GM18507 (cell line): ENCODE measurements at regions not wholly inside any gene's neighbourhood (a gene's known extent, or its start where the extent isn't known, plus 50 kb on each side); places are given as distances from the start of the nearest gene placed in this dataset.

ENCODE experiments used
- DNase-seq: peaks from one replicate; pipeline ENCODE4 v3.0.0; 2011; ENCODE audit warnings: low read depth; ENCODE audit not compliant: insufficient read length; ENCODE audit errors: extremely low spot score
- FAIRE-seq: peaks from 2 replicates; lab custom pipeline; 2011; peaks lifted over from hg19 to GRCh38; lab: Jason Lieb, UNC

DNA sequence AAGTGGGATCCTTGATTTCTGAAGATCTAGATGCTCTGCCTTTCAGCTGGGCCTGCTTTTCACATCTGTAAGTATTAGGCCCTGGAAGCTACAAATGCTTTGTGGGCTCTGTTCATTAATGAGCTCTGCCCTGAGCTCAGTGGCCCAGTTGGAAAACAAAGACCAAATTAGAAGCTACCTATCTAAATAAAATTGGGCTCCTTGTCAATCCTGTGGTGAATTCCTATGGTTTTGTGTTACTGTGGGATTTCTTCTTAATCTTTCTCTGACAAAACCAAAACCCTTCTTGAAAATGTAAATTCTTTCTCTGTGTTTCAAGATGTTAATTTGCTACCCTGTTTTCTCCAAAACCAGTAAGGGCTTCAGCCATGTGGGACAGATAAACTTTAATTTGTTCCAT, 219.0 kb upstream of the HS6ST1 start:
- FAIRE-seq (no peak), DNase-seq (no peak)

- FAIRE-seq = no peak
- no peak for DNase-seq
Measured at GRCh38 chr2:128538396-128538795, 219.7 kb upstream of the HS6ST1 start.

- DNase-seq = no peak
- FAIRE-seq = no peak
Measured at GRCh38 chr2:128540670-128541069, 222.0 kb upstream of the HS6ST1 start.

DNA sequence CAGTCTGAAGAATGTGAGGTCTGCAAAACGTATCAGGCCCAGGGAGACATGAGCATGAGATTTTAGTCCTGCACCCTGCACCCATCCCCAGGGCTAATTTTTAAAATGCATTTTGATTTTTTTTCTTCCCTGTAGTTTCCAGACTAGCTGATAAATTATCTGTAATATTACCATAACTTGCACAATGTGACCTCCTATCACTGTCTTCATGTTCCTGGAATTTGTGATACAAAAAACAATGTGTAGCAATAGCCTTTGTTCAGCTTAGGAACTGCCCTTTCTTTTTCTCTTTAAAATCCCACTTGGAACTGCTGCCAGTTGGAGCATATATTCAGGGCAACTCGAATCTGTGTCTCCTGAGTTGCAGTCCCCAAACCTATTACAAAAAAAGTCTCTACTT, 222.8 kb upstream of the HS6ST1 start:
- FAIRE-seq (no peak), DNase-seq (no peak)

GRCh38 chr2:128543036-128543435, 224.4 kb upstream of the HS6ST1 start:
- FAIRE-seq = no peak

GRCh38 chr2:128543646-128544045, 225.0 kb upstream of the HS6ST1 start:
- DNase-seq (no peak), FAIRE-seq (no peak)

More at GRCh38 chr2:128543036-128543435, 224.4 kb upstream of the HS6ST1 start:
- DNase-seq = no peak

GRCh38 chr2:128544321-128545037, 225.8 kb upstream of the HS6ST1 start:
- FAIRE-seq (no peak), DNase-seq (no peak)

DNA sequence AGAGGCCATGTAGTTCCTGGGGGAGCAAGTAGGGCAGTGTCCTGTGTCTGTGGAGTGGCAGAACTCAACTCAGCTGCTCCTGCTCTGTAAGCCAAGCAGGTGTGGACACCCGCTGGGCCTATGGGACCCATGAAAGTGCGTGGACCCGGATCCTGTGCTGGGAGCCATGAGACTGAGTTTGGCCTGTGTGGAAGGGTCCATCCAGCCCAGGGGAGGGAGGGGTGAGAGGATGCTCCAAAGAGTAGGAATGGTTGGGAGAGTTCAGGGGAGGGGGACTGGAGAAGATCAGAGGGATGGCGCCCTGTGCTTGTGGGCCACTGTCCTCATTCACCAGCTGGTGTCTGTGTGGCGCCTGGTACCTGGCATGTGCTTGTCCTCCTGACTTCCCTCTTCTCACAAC, 226.4 kb upstream of the HS6ST1 start:
- no peak for FAIRE-seq
- no peak for DNase-seq

DNA sequence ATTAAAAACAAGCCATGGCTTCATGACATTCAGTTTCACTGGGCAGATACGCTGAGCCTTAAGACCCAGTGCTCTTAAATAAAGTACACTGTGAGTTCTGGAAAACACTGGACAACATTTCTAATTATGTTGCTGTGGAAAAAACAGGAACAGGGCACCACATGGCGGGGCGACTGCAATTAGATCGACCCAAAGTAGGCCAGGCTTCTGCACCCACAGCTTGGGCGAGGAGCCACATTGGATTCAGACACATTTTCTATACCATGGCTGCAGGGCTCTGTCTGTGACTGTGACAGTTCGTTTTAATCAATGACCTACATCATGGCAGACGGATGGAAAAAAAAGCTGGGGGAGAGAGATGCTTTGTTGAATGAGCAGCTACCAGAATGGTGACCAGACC, 227.2 kb upstream of the HS6ST1 start:
- DNase-seq (no peak), FAIRE-seq (no peak)

GRCh38 chr2:128547667-128548066, 229.0 kb upstream of the HS6ST1 start:
- no peak for DNase-seq
- FAIRE-seq = no peak

DNA sequence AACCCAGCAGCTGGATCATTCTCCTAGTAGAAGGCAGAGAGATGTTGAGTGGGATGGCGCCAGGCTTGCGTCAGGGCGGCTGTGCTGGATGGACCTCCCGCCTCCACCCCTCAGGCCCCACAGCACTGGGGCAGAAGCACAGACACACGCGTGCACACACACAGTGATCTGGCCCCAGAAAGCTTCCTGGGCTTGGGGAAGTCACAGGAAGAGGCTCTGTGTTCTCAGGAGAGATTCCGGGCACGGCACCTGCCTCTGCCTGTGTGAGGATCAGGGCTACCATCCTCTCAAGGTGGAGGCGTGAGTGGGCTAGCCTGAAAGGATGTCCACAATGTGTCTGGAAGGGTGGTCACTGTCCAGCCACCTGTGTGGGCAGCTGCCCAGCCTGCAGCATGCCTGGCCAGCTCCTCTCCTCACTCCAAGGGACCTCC, 229.8 kb upstream of the HS6ST1 start:
- no peak for DNase-seq
- no peak for FAIRE-seq

- DNase-seq (no peak), FAIRE-seq (no peak)
Measured at GRCh38 chr2:128549094-128549493, 230.4 kb upstream of the HS6ST1 start.

DNA sequence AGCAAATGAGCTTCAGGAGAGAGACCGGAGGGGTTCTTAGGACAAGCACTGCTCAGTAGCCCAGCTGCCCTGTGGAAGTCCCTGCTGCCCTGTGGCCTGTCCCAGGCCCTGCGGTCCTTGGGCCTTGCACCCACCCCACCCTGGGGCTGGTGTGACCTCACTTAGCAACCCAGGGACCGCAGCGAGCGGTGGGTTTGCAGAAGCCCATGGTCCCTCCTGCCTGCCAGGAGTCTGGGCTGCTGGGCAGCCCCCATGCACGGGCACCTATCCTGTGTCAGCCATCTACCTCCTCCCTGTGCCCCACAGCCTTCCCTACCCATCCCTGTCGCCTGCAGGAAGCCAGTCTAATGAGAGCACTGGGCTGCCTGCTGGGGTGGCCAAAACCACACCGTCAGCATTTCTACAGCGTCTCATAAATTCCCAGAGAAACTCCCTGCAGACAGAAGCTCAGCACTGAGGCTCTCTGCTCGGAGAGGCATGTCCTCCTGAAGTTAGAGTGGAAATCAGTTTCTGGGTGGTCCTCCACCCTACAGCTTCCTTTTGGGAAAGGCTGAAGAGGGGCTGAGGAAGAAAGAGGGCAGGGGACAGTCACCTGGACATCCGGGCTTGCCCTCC, 231.1 kb upstream of the HS6ST1 start:
- DNase-seq (no peak), FAIRE-seq (no peak)

GRCh38 chr2:128550389-128550788, 231.7 kb upstream of the HS6ST1 start:
- FAIRE-seq = no peak

DNA sequence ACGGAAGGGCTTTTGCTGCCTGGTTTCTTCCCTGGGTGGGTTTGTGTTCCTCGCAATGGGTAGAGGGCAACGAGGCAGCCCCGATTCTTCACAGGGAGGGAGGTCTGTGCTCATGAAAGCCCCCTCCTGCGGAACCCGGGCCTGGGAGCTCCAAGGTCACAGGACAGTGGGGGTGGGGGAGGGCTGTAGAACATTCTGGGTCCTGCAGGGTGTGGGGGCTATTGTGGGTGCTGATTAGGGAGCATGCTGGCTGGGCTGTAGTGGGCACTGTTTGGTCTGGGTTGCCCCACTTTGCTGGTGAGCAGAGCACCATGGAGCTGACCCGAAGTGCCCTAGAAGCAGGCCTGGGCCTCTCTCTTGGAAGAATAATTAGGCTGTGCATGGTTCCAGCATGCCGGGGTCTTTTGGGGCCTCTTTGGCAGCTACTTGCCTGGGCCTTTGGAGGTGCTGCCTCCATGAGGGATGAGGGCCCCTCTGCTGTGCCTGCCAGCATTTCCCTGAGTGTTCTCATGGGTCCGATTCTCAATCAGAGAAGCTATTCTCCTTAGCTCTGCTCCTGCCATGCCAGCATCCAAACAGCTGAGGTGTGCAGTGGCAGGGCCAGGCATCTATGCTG, 232.2 kb upstream of the HS6ST1 start:
- DNase-seq (no peak), FAIRE-seq (no peak)

More at GRCh38 chr2:128550389-128550788, 231.7 kb upstream of the HS6ST1 start:
- DNase-seq = no peak

GRCh38 chr2:128551435-128551834, 232.8 kb upstream of the HS6ST1 start:
- no peak for FAIRE-seq
- no peak for DNase-seq

GRCh38 chr2:128552141-128552805, 233.6 kb upstream of the HS6ST1 start:
- DNase-seq = no peak
- FAIRE-seq = no peak

- no peak for FAIRE-seq
- no peak for DNase-seq
Measured at GRCh38 chr2:128552806-128553551, 234.3 kb upstream of the HS6ST1 start.

DNA sequence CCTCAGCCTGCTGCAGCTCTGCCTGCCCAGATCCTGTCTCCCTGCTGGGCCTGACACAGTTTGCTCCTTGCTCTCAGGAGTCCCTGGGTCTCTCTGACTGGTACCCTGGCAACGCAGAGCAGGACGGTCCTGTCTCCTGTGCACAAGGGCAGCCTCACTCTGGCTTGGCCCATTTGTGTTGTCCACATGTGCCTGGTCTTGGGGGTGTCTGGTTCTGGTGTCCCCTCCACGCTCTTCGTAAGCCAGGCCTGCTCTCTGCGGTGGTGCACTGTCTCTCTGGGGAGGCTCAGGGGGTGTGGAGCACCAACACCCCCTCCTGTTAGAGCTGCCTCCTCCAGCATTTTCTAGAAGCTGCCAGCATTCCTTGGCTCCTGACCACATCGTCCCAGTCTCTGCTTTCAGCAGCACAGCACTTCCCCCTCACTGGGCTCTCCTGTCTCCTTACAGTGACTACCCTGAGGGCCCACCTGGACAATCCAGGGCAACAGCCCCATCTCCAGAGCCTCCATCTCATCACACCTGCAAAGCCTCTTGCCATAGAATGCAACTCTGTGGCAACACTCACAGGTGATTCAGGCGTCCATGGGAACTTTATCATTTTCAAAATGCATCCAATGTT, 235.6 kb upstream of the HS6ST1 start:
- DNase-seq (no peak), FAIRE-seq (no peak)
